ENCODE measurements at regions not wholly inside any gene's neighbourhood (a gene's known extent, or its start where the extent isn't known, plus 50 kb on each side); places are given as distances from the start of the nearest gene placed in this dataset.

GRCh38 chr16:74064120-74064735 is 232.4 kb upstream of the PSMD7 start:
- TF ChIP-seq FOXM1 (IDR thresholded peaks at IDR 0.05; ENCODE audit: borderline replicate concordance) (no peak), ARNT (IDR thresholded peaks at IDR 0.05) (no peak), FOXK2 (IDR thresholded peaks at IDR 0.05) (no peak), HDGF (IDR thresholded peaks at IDR 0.05; ENCODE audit: borderline replicate concordance) (no peak), SUZ12 (IDR thresholded peaks at IDR 0.05) (no peak), TARDBP (IDR thresholded peaks at IDR 0.05) (no peak), CTBP1 (IDR thresholded peaks at IDR 0.05; ENCODE audit: borderline replicate concordance) (no peak), BHLHE40 (IDR thresholded peaks at IDR 0.05; ENCODE audit: borderline replicate concordance) (no peak), PKNOX1 (IDR thresholded peaks at IDR 0.05) (no peak), SP1 (IDR thresholded peaks at IDR 0.05) (no peak), NFRKB (IDR thresholded peaks at IDR 0.05) (no peak), ELF4 (IDR thresholded peaks at IDR 0.05) (no peak), ZNF384 (IDR thresholded peaks at IDR 0.05) (no peak)

All from HEK293T (cell line).